ENCODE measurements at regions not wholly inside any gene's neighbourhood (a gene's known extent, or its start where the extent isn't known, plus 50 kb on each side); places are given as distances from the start of the nearest gene placed in this dataset.

- no peak for TF ChIP-seq ZNF462 (CRISPR knock-in tag; IDR thresholded peaks at IDR 0.05)
- no peak for TF ChIP-seq ZNF114 (CRISPR knock-in tag; IDR thresholded peaks at IDR 0.05)
These were observed 1627.0 kb upstream of the PCDH20 start (continued) for GRCh38 chr13:63042686-63043085.

DNA sequence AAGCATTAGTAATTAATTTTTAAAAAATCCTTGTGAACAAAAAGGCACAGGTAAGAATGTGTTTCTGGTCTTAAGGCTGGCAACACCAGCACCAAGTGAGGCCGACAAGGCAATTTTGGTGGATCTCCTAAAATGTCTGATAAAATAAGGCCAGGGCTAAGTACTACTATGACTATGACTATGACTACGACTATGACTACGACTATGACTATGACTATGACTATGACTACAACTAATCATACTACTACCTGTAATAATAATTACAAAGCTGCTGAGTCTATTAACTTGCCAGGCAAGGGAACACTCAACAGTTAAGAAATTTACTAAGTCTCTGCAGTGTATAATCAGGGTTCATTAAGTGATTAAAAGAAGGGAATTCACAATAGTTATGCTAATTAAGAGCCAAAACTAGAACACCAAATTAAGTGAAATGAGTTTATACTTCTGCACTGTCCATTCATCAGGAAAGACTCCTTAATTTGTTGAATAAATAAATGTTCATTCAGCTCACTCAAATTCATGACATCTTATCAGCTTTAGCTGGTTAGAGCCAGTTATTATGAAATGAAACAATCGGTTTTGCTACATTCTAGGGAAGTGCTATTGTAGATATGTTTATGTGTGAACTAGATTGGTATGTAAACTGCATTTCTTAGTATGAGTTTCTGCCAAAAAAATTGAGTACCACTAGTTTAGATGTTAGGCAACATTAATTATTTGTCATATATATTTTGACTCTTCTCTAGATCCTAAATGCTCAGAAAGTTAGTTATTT, 1626.2 kb upstream of the PCDH20 start:
- Histone ChIP-seq H3K27me3 (ENCODE audit: insufficient read depth) (no peaks in the 10 kb centered on the region), H2AFZ (no peak overlapping the region), H3K36me3 (ENCODE audit: insufficient read depth) (no peaks in the 10 kb centered on the region), H3F3A (replicated peaks; ENCODE audit: low read depth) (no peaks in the 10 kb centered on the region), H3K4me3 (no peak overlapping the region), H4K20me1 (replicated peaks; ENCODE audit: insufficient read depth) (no peaks in the 10 kb centered on the region), H3K79me2 (replicated peaks; ENCODE audit: insufficient read depth) (no peaks in the 10 kb centered on the region), H3K27ac (ENCODE audit: low read depth) (no peak overlapping the region), H3K9me2 (ENCODE audit: insufficient read depth) (no peaks in the 10 kb centered on the region), H3K4me2 (no peak overlapping the region), H3K4me1 (ENCODE audit: insufficient read depth) (0 out of 2 replicates have a peak, but pooled peaks cover 3% of the 10 kb centered on the region)
- no peak overlapping the region for H3K4me3 Mint-ChIP-seq
- TF ChIP-seq POLR2AphosphoS5 (IDR thresholded peaks at IDR 0.05; ENCODE audit: low read depth) (no peak), ZNF462 (CRISPR knock-in tag; IDR thresholded peaks at IDR 0.05) (no peak), ZNF114 (CRISPR knock-in tag; IDR thresholded peaks at IDR 0.05) (no peak), ZNF331 (CRISPR knock-in tag; IDR thresholded peaks at IDR 0.05; ENCODE audit: low read depth) (no peak)
- H3K27me3 Mint-ChIP-seq (ENCODE audit: insufficient read depth, low read depth, poor library complexity): no peaks in the 10 kb centered on the region
- H3K36me3 Mint-ChIP-seq (ENCODE audit: low read depth): no peaks in the 10 kb centered on the region
- DNase-seq (ENCODE audit: low spot score): no peak
- H3K4me1 Mint-ChIP-seq: peaks cover 4% of the 10 kb centered on the region
- ATAC-seq: no peak
- H3K27ac Mint-ChIP-seq: no peak overlapping the region
- H3K9me3 Mint-ChIP-seq: peaks cover 23% of the 10 kb centered on the region

All from GM23338 (cell line).